MM.1S (cell line): ENCODE measurements at regions not wholly inside any gene's neighbourhood (a gene's known extent, or its start where the extent isn't known, plus 50 kb on each side); places are given as distances from the start of the nearest gene placed in this dataset.

Experiments used
- DNase-seq: peaks from one replicate; pipeline ENCODE4 v3.0.0-alpha.2; 2015
- H2AFZ ChIP-seq: fragments of 300-600 bp; sonication (generic); 2 replicates; pipeline ENCODE4 v1.6.0; 2016; ENCODE audit warnings: antibody characterized with exemption, low read length
- H3F3A ChIP-seq: fragments of 300-600 bp; sonication (generic); 2 replicates; pipeline ENCODE4 v1.6.1; 2016; ENCODE audit warnings: mild to moderate bottlenecking, antibody characterized with exemption, low read length, moderate library complexity, mixed read lengths; ENCODE audit not compliant: insufficient read depth
- H3K27ac ChIP-seq: fragments of 300-600 bp; sonication (generic); 2 replicates; pipeline ENCODE4 v1.5.1; 2016; ENCODE audit warnings: mild to moderate bottlenecking, low read length
- H3K27me3 ChIP-seq: fragments of 300-600 bp; sonication (generic); replicated peaks from 2 replicates; pipeline ENCODE4 v1.6.0; 2016; ENCODE audit warnings: low read length; ENCODE audit not compliant: insufficient read depth
- H3K36me3 ChIP-seq: fragments of 300-600 bp; sonication (generic); replicated peaks from 2 replicates; pipeline ENCODE4 v1.6.1; 2016; ENCODE audit warnings: mild to moderate bottlenecking, low read length, mixed read lengths; ENCODE audit not compliant: insufficient read depth
- H3K4me1 ChIP-seq: fragments of 300-600 bp; sonication (generic); 2 replicates; pipeline ENCODE4 v1.6.1; 2016; ENCODE audit warnings: low read length, mixed read lengths
- H3K4me2 ChIP-seq: fragments of 300-600 bp; sonication (generic); 2 replicates; pipeline ENCODE4 v1.6.0; 2016; ENCODE audit warnings: low read depth, low read length
- H3K4me3 ChIP-seq: fragments of 300-600 bp; sonication (generic); 2 replicates; pipeline ENCODE4 v1.5.1; 2016; ENCODE audit warnings: low read length, mixed read lengths
- H3K79me2 ChIP-seq: fragments of 300-600 bp; sonication (generic); 2 replicates; pipeline ENCODE4 v1.6.1; 2016; ENCODE audit warnings: mixed run types, low read length, mixed read lengths
- H3K9ac ChIP-seq: fragments of 300-600 bp; sonication (generic); 2 replicates; pipeline ENCODE4 v1.6.1; 2016; ENCODE audit warnings: low read length, mixed read lengths
- H3K9me2 ChIP-seq: fragments of 300-600 bp; sonication (generic); replicated peaks from 2 replicates; pipeline ENCODE4 v1.6.1; 2016; ENCODE audit warnings: mild to moderate bottlenecking, low read length, mixed read lengths; ENCODE audit not compliant: insufficient read depth
- H3K9me3 ChIP-seq: fragments of 300-600 bp; sonication (generic); replicated peaks from 2 replicates; pipeline ENCODE4 v1.6.1; 2016; ENCODE audit warnings: mild to moderate bottlenecking, low read length, mixed read lengths; ENCODE audit not compliant: insufficient read depth
- H4K20me1 ChIP-seq: fragments of 300-600 bp; sonication (generic); 2 replicates; pipeline ENCODE4 v1.6.1; 2016; ENCODE audit warnings: mild to moderate bottlenecking, low read length, moderate library complexity, mixed read lengths; ENCODE audit not compliant: insufficient read depth
- CTCF ChIP-seq: fragments of 300-600 bp; sonication (generic); IDR thresholded peaks from 2 replicates; pipeline ENCODE4 v1.5.1; 2016; ENCODE audit warnings: antibody characterized with exemption, low read length, mixed read lengths
- EZH2 ChIP-seq: fragments of 300-600 bp; sonication (generic); optimal IDR thresholded peaks from 2 replicates; pipeline ENCODE3; 2017; ENCODE audit warnings: low read depth, mild to moderate bottlenecking, antibody characterized with exemption, low read length, mixed read lengths
- EZH2phosphoT487 ChIP-seq: fragments of 300-600 bp; sonication (generic); IDR thresholded peaks from 2 replicates; pipeline ENCODE4 v1.6.1; 2018; ENCODE audit warnings: antibody characterized with exemption, low read length

GRCh38 chr2:121019756-121020155 lies 265.2 kb downstream of the TFCP2L1 start:
- Histone ChIP-seq H3K4me2 (no peak overlapping the region), H4K20me1 (no peaks in the 10 kb centered on the region), H3K9ac (no peak overlapping the region), H3K36me3 (no peaks in the 10 kb centered on the region), H3F3A (no peaks in the 10 kb centered on the region), H3K4me3 (no peak overlapping the region), H3K9me3 (no peaks in the 10 kb centered on the region), H3K4me1 (no peaks in the 10 kb centered on the region), H3K79me2 (no peaks in the 10 kb centered on the region), H3K9me2 (no peaks in the 10 kb centered on the region), H3K27ac (no peak overlapping the region), H2AFZ (no peak overlapping the region), H3K27me3 (no peaks in the 10 kb centered on the region)
- no peak for DNase-seq
- TF ChIP-seq EZH2phosphoT487 (no peak), EZH2 (no peak), CTCF (no peak)

DNA sequence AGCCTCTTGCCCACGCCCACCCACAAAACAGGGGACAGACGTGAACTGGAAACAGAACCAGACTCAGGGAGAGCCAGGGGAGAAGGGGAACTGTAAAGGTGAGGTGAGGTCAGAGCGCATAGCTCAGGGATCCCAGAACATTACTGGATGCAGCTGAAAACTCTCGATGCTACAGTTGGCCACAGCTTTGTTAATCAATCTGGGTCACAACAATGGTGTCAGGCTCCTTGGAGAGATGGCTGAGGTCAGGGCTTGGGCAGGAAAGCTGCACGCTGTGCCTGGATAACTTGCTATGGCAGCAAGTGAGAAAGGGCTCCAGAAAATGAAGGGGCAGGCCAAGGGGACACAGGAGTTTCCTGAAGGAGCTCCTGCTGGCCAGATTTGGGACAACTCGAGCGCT lies 263.3 kb downstream of the TFCP2L1 start:
- Histone ChIP-seq H3K27me3 (no peaks in the 10 kb centered on the region), H3K4me3 (no peak overlapping the region), H3K9me3 (no peaks in the 10 kb centered on the region), H3K4me1 (no peaks in the 10 kb centered on the region), H3K4me2 (no peak overlapping the region), H3K36me3 (no peaks in the 10 kb centered on the region), H3K79me2 (no peaks in the 10 kb centered on the region), H3K27ac (no peak overlapping the region), H3F3A (no peaks in the 10 kb centered on the region), H4K20me1 (no peaks in the 10 kb centered on the region), H2AFZ (no peak overlapping the region), H3K9ac (no peak overlapping the region), H3K9me2 (no peaks in the 10 kb centered on the region)
- no peak for TF ChIP-seq EZH2
- no peak for TF ChIP-seq CTCF
- TF ChIP-seq EZH2phosphoT487, result no peak
- DNase-seq, result no peak

- Histone ChIP-seq H3K4me1 (no peaks in the 10 kb centered on the region), H3K9ac (no peak overlapping the region), H4K20me1 (no peaks in the 10 kb centered on the region), H2AFZ (no peak overlapping the region), H3F3A (no peaks in the 10 kb centered on the region), H3K4me3 (no peak overlapping the region), H3K79me2 (no peaks in the 10 kb centered on the region), H3K4me2 (no peak overlapping the region), H3K9me3 (no peaks in the 10 kb centered on the region), H3K36me3 (no peaks in the 10 kb centered on the region), H3K27ac (no peak overlapping the region), H3K27me3 (no peaks in the 10 kb centered on the region; the same call in 1 of the 2 replicates), H3K9me2 (no peaks in the 10 kb centered on the region)
- no peak for DNase-seq
- TF ChIP-seq CTCF (no peak), EZH2phosphoT487 (no peak), EZH2 (no peak)
Measured at GRCh38 chr2:121028577-121028976, 256.4 kb downstream of the TFCP2L1 start.
